Ovary (tissue), 7 donors: ENCODE measurements at regions not wholly inside any gene's neighbourhood (a gene's known extent, or its start where the extent isn't known, plus 50 kb on each side); places are given as distances from the start of the nearest gene placed in this dataset.

Source experiments
- DNase-seq, 5 donors: peaks; one replicate each; pipeline ENCODE4 v3.0.0-alpha.2; 2019 to 2020
- H3K27ac ChIP-seq, 2 donors: fragments of 200-600 bp; one replicate each; pipeline versions ENCODE4 v1.5.1 to v1.8.0; 2019 to 2022
- H3K27me3 ChIP-seq: fragments of 200-600 bp; one replicate; pipeline ENCODE4 v1.8.0; 2022
- H3K36me3 ChIP-seq: fragments of 200-600 bp; sonication (generic); one replicate; pipeline ENCODE4 v1.5.1; 2019
- H3K4me1 ChIP-seq: one replicate; pipeline ENCODE4 v1.8.1; 2013; ENCODE audit warnings: mild to moderate bottlenecking, moderate library complexity; ENCODE audit not compliant: insufficient read depth
- H3K4me3 ChIP-seq: fragments of 200-600 bp; sonication (generic); one replicate; pipeline ENCODE4 v1.5.1; 2017
- H3K9me3 ChIP-seq, 2 donors: fragments of 200-600 bp in 1 of 2; sonication (generic) in 1 of 2; one replicate each; pipeline versions ENCODE4 v1.5.1 to v1.8.1; 2013 to 2019; ENCODE audit warnings: mild to moderate bottlenecking in 1 of 2, moderate library complexity in 1 of 2
- EP300 ChIP-seq: sonication (generic); formaldehyde crosslinking; IDR thresholded peaks from one replicate; pipeline ENCODE4 v1.6.1; 2017; ENCODE audit warnings: antibody characterized with exemption
- POLR2A ChIP-seq: fragments of 450-650 bp; IDR thresholded peaks from one replicate; pipeline ENCODE4 v1.6.1; 2017; ENCODE audit warnings: antibody characterized with exemption, mild to moderate bottlenecking, moderate library complexity
- WGBS, 3 donors: extraction: QIAGEN DNeasy Blood & Tissue Kit in 1 of 3; methylation state at CpG; one replicate each; pipeline versions ENCODE4 v1.1.5 to v1.1.7; 2013 to 2017; 5-methylcytosine and 5-hydroxymethylcytosine counted together
- intact Hi-C, 4 donors: fragments of 100-400 bp; cut with DNase I; formaldehyde crosslinking; loops; one replicate each; pipeline versions ENCODE4 v1.11.0 to v1.15.1; 2022 to 2023
- TF ChIP-seq, protein P1 (sequence below), 3 donors: fragments of 450-650 bp in 2 of 3; fragments of 200-600 bp in 1 of 3; IDR thresholded peaks; one replicate each; pipeline versions ENCODE4 v1.5.1 to v1.8.0; 2016 to 2022; ENCODE audit warnings: antibody characterized with exemption in 3 of 3, mild to moderate bottlenecking in 1 of 3
- donor health status: DM: no; HTN: no; CAD: no; lungs with moderate emphysema.
- donor health status: DM: no; HTN: no; CAD: no.
- donor health status: Bipolar disorder and iron deficiency.
- donor health status: DM: no; HTN: no; CAD: no.
- donor health status: DM: yes; HTN: yes; CAD: no.

GRCh38 chr10:61175316-61175715, 231.3 kb upstream of the RHOBTB1 start:
- DNase-seq: no peak

DNA sequence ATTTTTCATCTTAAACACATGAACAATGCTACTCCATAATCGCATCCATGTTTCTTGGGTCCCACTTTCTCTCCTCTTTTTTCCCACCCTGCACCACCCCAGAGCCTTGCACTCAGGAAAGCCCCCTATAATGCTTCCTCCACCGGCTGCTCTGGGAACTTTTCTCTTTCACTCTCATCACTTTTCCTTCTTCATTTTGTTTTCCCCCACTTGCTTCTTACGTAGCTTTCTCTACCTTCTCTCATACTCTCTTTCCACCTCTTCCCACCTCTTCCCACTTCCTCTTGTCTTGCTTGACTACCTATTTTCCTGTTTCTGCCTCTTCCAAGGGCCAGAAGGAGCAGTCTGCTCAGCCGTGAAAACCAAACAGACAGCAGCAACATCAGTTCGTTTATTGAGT, 229.5 kb upstream of the RHOBTB1 start:
- 76 to 84% (median 77%) methylated on average over 5 of the region's 5 CpGs for WGBS, 3 donors
- no peak for DNase-seq
- no peaks in the 10 kb centered on the region for H3K36me3 ChIP-seq
- TF ChIP-seq POLR2A (no peak), EP300 (no peak)
- TF ChIP-seq, protein P1, sequence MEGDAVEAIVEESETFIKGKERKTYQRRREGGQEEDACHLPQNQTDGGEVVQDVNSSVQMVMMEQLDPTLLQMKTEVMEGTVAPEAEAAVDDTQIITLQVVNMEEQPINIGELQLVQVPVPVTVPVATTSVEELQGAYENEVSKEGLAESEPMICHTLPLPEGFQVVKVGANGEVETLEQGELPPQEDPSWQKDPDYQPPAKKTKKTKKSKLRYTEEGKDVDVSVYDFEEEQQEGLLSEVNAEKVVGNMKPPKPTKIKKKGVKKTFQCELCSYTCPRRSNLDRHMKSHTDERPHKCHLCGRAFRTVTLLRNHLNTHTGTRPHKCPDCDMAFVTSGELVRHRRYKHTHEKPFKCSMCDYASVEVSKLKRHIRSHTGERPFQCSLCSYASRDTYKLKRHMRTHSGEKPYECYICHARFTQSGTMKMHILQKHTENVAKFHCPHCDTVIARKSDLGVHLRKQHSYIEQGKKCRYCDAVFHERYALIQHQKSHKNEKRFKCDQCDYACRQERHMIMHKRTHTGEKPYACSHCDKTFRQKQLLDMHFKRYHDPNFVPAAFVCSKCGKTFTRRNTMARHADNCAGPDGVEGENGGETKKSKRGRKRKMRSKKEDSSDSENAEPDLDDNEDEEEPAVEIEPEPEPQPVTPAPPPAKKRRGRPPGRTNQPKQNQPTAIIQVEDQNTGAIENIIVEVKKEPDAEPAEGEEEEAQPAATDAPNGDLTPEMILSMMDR (IDR thresholded peaks at IDR 0.05): no peak
- intact Hi-C loops: no loop called here
- no peaks in the 10 kb centered on the region for H3K9me3 ChIP-seq
- no peaks in the 10 kb centered on the region for H3K4me1 ChIP-seq
- H3K27ac ChIP-seq: no peak overlapping the region
- no peaks in the 10 kb centered on the region for H3K27me3 ChIP-seq
- no peak overlapping the region for H3K4me3 ChIP-seq

More at GRCh38 chr10:61175316-61175715, 231.3 kb upstream of the RHOBTB1 start:
- H3K27ac ChIP-seq: no peak overlapping the region
- intact Hi-C loops: no loop called here
- no peaks in the 10 kb centered on the region for H3K4me1 ChIP-seq
- H3K27me3 ChIP-seq: no peaks in the 10 kb centered on the region
- H3K36me3 ChIP-seq: no peaks in the 10 kb centered on the region
- no peaks in the 10 kb centered on the region for H3K9me3 ChIP-seq
- no peak for TF ChIP-seq POLR2A
- no peak for TF ChIP-seq EP300
- TF ChIP-seq, protein P1 (IDR thresholded peaks at IDR 0.05): no peak
- H3K4me3 ChIP-seq: no peak overlapping the region

- DNase-seq: no peak
- Histone ChIP-seq H3K27me3 (no peaks in the 10 kb centered on the region), H3K4me1 (no peaks in the 10 kb centered on the region), H3K4me3 (no peak overlapping the region), H3K9me3 (no peaks in the 10 kb centered on the region), H3K36me3 (no peaks in the 10 kb centered on the region), H3K27ac (no peak overlapping the region)
- WGBS, 3 donors: 90 to 95% (median 95%) methylated on average over 5 of the region's 5 CpGs
- no peak for TF ChIP-seq EP300
- intact Hi-C loops: no loop called here
These were observed 228.4 kb upstream of the RHOBTB1 start for GRCh38 chr10:61172182-61172926.

DNA sequence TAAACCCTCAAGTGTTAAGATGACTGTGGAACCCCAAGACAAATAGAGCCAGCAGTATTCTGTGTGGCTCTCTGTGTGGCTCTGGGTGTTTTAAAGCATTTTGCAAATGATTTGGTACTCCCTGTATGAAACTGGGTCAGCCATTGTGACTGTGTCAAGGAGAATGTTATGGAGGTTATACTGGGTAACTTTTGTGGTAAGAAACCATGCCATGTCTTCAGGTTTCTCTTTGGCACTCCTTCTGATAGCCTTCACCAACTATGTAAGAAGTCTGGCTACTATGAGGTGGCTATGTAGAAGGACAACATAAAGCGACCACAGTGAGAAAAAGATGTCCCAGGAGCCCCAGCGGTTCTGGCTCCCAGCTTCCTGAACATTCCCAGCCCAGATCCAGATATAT, 226.6 kb upstream of the RHOBTB1 start:
- no peak overlapping the region for H3K27ac ChIP-seq
- intact Hi-C loops: no loop called here
- H3K4me1 ChIP-seq: no peaks in the 10 kb centered on the region
- H3K36me3 ChIP-seq: no peaks in the 10 kb centered on the region
- no peaks in the 10 kb centered on the region for H3K9me3 ChIP-seq
- no peak overlapping the region for H3K4me3 ChIP-seq
- DNase-seq: no peak
- TF ChIP-seq EP300: no peak
- TF ChIP-seq POLR2A: no peak
- TF ChIP-seq, protein P1 (IDR thresholded peaks at IDR 0.05): no peak
- no peaks in the 10 kb centered on the region for H3K27me3 ChIP-seq
- 91 to 94% (median 92%) methylated on average over 2 of the region's 2 CpGs for WGBS, 3 donors

DNA sequence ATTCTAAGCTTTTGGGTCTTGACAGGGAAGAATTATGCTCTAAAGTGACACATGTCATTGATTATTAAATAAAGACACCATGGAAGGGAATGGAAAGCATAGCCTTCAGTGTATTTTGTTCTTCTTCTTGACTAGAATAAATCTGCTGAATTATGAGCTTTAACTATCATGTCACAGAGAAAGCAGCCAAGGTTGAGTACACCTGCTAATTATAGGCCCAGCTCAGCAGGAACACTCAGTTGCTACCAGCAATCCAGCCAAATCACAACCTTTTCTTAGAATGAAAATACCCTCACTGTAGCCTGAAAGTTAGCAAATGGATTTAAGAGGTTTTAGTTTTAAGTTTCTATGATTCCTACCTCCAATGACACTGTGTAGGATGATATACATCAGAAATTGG, 225.3 kb upstream of the RHOBTB1 start:
- intact Hi-C loops: no loop called here
- Histone ChIP-seq H3K9me3 (no peaks in the 10 kb centered on the region), H3K4me3 (no peak overlapping the region), H3K27me3 (no peaks in the 10 kb centered on the region), H3K4me1 (no peaks in the 10 kb centered on the region), H3K27ac (no peak overlapping the region), H3K36me3 (no peaks in the 10 kb centered on the region)
- DNase-seq: no peak
- TF ChIP-seq, protein P1 (IDR thresholded peaks at IDR 0.05): no peak
- TF ChIP-seq POLR2A: no peak
- no peak for TF ChIP-seq EP300
